B cell (primary cell): ENCODE measurements at regions not wholly inside any gene's neighbourhood (a gene's known extent, or its start where the extent isn't known, plus 50 kb on each side); places are given as distances from the start of the nearest gene placed in this dataset.

ENCODE experiments used
- EZH2 ChIP-seq: IDR thresholded peaks from 2 replicates; pipeline ENCODE4 v1.6.1; 2012; ENCODE audit warnings: borderline replicate concordance, low read depth, mild to moderate bottlenecking, moderate library complexity, low read length; ENCODE audit not compliant: insufficient read depth, poor library complexity, severe bottlenecking
- TF ChIP-seq, protein P1 (sequence below): fragments of 200-600 bp; IDR thresholded peaks from one replicate; pipeline ENCODE4 v1.8.0; 2022; ENCODE audit warnings: antibody characterized with exemption, mild to moderate bottlenecking

DNA sequence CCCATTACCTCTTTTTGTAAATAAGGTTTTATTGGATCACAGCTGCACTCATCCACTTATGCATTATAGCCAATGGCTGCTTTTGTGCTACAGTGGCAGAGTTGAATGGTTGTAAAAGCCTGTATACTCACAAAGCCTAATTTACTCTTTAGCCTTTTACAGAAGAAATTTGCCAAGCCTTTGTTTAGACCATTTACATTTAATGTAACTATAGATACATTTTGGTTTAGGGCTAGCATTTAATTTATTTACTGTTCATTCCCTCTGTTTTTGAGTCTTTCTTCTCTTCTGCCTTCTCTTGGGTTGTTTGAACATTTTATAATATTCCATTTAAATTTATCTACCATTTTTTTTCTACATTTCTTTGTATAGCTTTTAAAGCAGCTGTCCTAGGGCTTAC, 217.1 kb upstream of the AMIGO2 start:
- TF ChIP-seq, protein P1, sequence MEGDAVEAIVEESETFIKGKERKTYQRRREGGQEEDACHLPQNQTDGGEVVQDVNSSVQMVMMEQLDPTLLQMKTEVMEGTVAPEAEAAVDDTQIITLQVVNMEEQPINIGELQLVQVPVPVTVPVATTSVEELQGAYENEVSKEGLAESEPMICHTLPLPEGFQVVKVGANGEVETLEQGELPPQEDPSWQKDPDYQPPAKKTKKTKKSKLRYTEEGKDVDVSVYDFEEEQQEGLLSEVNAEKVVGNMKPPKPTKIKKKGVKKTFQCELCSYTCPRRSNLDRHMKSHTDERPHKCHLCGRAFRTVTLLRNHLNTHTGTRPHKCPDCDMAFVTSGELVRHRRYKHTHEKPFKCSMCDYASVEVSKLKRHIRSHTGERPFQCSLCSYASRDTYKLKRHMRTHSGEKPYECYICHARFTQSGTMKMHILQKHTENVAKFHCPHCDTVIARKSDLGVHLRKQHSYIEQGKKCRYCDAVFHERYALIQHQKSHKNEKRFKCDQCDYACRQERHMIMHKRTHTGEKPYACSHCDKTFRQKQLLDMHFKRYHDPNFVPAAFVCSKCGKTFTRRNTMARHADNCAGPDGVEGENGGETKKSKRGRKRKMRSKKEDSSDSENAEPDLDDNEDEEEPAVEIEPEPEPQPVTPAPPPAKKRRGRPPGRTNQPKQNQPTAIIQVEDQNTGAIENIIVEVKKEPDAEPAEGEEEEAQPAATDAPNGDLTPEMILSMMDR, result no peak
- TF ChIP-seq EZH2, result no peak
